ENCODE measurements at regions not wholly inside any gene's neighbourhood (a gene's known extent, or its start where the extent isn't known, plus 50 kb on each side); places are given as distances from the start of the nearest gene placed in this dataset.
"Not testable (repeated sequence)": the region's sequence is repeated elsewhere in the genome, so short reads cannot be mapped to it uniquely, and the experiment has no call there.

- DNase-seq, result not testable (repeated sequence)
Measured at GRCh38 chr9:65414249-65414648, 129.2 kb upstream of the FOXD4L5 start.

- DNase-seq, result not testable (repeated sequence)
Measured at GRCh38 chr9:65413371-65413770, 128.4 kb upstream of the FOXD4L5 start.

- DNase-seq, result no peak
Measured at GRCh38 chr9:65411901-65412300, 126.9 kb upstream of the FOXD4L5 start.

GRCh38 chr9:65411336-65411735, 126.3 kb upstream of the FOXD4L5 start:
- DNase-seq, result no peak

- no peak for DNase-seq
Measured at GRCh38 chr9:65410926-65411325, 125.9 kb upstream of the FOXD4L5 start.

- DNase-seq, result no peak
Measured at GRCh38 chr9:65409471-65409980, 124.5 kb upstream of the FOXD4L5 start.

GRCh38 chr9:65408806-65409205, 123.8 kb upstream of the FOXD4L5 start:
- DNase-seq, result not testable (repeated sequence)

- DNase-seq, result not testable (repeated sequence)
Measured at GRCh38 chr9:65406625-65407024, 121.6 kb upstream of the FOXD4L5 start.

- not testable (repeated sequence) for DNase-seq
Measured at GRCh38 chr9:65405766-65406165, 120.8 kb upstream of the FOXD4L5 start.

GRCh38 chr9:65405253-65405652, 120.2 kb upstream of the FOXD4L5 start:
- DNase-seq, result no peak

- no peak for DNase-seq
Measured at GRCh38 chr9:65404232-65405006, 119.4 kb upstream of the FOXD4L5 start.

- no peak for DNase-seq
Measured at GRCh38 chr9:65403721-65404120, 118.7 kb upstream of the FOXD4L5 start.

GRCh38 chr9:65403072-65403471, 118.1 kb upstream of the FOXD4L5 start:
- DNase-seq, result not testable (repeated sequence)

GRCh38 chr9:65402206-65402870, 117.3 kb upstream of the FOXD4L5 start:
- DNase-seq, result not testable (repeated sequence)

GRCh38 chr9:65401456-65402045, 116.5 kb upstream of the FOXD4L5 start:
- DNase-seq, result not testable (repeated sequence)

- DNase-seq, result no peak
Measured at GRCh38 chr9:65400886-65401285, 115.9 kb upstream of the FOXD4L5 start.

GRCh38 chr9:65397763-65398719, 113.0 kb upstream of the FOXD4L5 start:
- DNase-seq, result not testable (repeated sequence)

- not testable (repeated sequence) for DNase-seq
Measured at GRCh38 chr9:65397226-65397625, 112.2 kb upstream of the FOXD4L5 start.

- not testable (repeated sequence) for DNase-seq
Measured at GRCh38 chr9:65396601-65397000, 111.6 kb upstream of the FOXD4L5 start.

- not testable (repeated sequence) for DNase-seq
Measured at GRCh38 chr9:65395789-65396188, 110.8 kb upstream of the FOXD4L5 start.

GRCh38 chr9:65395121-65395520, 110.1 kb upstream of the FOXD4L5 start:
- not testable (repeated sequence) for DNase-seq

- not testable (repeated sequence) for DNase-seq
Measured at GRCh38 chr9:65393111-65393810, 108.3 kb upstream of the FOXD4L5 start.

Measured in fibroblast of skin of right biceps (primary cell).